ENCODE measurements at regions not wholly inside any gene's neighbourhood (a gene's known extent, or its start where the extent isn't known, plus 50 kb on each side); places are given as distances from the start of the nearest gene placed in this dataset.

DNA sequence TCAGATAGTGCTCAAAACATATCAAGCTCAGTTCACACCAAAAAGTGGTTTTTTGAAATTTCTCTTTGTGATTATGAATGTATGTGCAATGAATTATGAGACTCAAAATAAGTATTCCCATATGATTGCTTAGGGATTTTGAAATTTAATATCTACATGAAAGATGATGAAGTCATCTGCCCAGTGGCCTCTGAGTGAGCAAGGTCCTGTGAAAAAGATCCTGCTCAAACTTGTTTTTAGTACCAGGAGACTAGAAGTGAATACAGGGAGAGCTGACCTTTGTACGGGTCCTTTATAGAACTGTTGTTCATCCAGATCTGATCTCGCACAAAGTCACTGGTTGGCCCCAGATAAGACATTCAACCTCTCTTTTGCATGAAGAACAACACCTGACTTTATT lies 151.9 kb upstream of the MAF start:
- TF ChIP-seq, protein P1, sequence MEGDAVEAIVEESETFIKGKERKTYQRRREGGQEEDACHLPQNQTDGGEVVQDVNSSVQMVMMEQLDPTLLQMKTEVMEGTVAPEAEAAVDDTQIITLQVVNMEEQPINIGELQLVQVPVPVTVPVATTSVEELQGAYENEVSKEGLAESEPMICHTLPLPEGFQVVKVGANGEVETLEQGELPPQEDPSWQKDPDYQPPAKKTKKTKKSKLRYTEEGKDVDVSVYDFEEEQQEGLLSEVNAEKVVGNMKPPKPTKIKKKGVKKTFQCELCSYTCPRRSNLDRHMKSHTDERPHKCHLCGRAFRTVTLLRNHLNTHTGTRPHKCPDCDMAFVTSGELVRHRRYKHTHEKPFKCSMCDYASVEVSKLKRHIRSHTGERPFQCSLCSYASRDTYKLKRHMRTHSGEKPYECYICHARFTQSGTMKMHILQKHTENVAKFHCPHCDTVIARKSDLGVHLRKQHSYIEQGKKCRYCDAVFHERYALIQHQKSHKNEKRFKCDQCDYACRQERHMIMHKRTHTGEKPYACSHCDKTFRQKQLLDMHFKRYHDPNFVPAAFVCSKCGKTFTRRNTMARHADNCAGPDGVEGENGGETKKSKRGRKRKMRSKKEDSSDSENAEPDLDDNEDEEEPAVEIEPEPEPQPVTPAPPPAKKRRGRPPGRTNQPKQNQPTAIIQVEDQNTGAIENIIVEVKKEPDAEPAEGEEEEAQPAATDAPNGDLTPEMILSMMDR (IDR thresholded peaks at IDR 0.05), result no peak
- no peak for TF ChIP-seq POLR2A (IDR thresholded peaks at IDR 0.05)
